ENCODE measurements at regions not wholly inside any gene's neighbourhood (a gene's known extent, or its start where the extent isn't known, plus 50 kb on each side); places are given as distances from the start of the nearest gene placed in this dataset.

DNA sequence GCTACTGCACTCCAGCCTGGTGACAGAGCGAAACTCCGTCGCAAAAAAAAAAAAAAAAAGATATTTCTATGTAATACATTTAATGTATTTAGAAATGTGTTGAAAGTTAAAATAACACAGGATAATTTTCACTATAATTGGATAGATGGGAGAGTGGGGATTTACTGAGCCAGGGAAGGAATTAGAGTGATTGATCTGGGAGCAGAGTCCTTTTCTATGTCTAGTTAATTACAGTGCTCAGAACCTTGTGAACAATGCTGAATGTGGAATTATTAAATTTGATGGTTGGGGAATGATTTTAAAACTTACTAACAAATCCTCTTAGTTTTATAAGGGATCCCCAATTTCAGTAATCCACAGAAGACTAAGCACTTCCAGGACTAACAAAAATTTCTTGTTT lies 239.7 kb downstream of the CSNK1G3 start:
- TF ChIP-seq, protein P1, sequence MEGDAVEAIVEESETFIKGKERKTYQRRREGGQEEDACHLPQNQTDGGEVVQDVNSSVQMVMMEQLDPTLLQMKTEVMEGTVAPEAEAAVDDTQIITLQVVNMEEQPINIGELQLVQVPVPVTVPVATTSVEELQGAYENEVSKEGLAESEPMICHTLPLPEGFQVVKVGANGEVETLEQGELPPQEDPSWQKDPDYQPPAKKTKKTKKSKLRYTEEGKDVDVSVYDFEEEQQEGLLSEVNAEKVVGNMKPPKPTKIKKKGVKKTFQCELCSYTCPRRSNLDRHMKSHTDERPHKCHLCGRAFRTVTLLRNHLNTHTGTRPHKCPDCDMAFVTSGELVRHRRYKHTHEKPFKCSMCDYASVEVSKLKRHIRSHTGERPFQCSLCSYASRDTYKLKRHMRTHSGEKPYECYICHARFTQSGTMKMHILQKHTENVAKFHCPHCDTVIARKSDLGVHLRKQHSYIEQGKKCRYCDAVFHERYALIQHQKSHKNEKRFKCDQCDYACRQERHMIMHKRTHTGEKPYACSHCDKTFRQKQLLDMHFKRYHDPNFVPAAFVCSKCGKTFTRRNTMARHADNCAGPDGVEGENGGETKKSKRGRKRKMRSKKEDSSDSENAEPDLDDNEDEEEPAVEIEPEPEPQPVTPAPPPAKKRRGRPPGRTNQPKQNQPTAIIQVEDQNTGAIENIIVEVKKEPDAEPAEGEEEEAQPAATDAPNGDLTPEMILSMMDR (IDR thresholded peaks at IDR 0.05), result no peak
- TF ChIP-seq POLR2A (IDR thresholded peaks at IDR 0.05), result no peak

Measured in thyroid gland (tissue), 4 donors.